ENCODE measurements at regions not wholly inside any gene's neighbourhood (a gene's known extent, or its start where the extent isn't known, plus 50 kb on each side); places are given as distances from the start of the nearest gene placed in this dataset.

DNA sequence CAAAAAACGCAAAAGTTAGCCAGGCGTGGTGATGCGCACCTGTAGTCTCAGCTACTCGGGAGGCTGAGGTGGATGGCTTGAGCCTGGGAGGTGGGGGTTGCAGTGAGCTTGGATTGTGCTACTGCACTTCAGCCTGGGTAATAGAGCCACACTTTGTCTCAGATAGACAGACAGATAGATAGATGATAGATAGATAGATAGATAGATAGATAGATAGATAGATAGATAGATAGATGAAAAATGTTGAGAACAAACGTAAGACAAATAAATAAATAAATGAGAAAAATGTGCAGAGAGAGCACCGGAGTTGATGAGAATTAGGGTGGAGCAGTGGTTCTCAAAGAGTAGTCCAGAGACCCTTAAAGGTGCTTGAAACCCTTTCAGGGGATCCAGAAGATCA lies 58.4 kb upstream of the ARL8B start:
- POLR2A ChIA-PET (ENCODE audit: unreplicated experiment) = no interaction called here
- dilution Hi-C loops (cut with HindIII; ENCODE audit: low sequenced_read_pairs, unreplicated experiment) = no loop called here
- Histone ChIP-seq H4K8ac (ENCODE audit: low read depth in 2 of 2, low read length in 2 of 2) (no peak overlapping the region), H2AK9ac (replicated peaks; ENCODE audit: low read depth, low read length, poor library complexity) (no peak overlapping the region), H4K20me1 (ENCODE audit: insufficient read depth, low read length) (no peaks in the 10 kb centered on the region), H2BK5ac (ENCODE audit: low read depth, low read length, poor library complexity, severe bottlenecking) (no peak overlapping the region), H3K9ac (ENCODE audit: low read depth, low read length) (no peak overlapping the region), H2BK20ac (ENCODE audit: low read depth, low read length) (no peak overlapping the region), H2BK120ac (ENCODE audit: low read depth, low read length) (no peak overlapping the region), H3K23ac (ENCODE audit: low read depth, low read length) (no peak overlapping the region), H3K9me3 (ENCODE audit: control insufficient read depth, insufficient read depth, low read length) (no peaks in the 10 kb centered on the region), H4K5ac (ENCODE audit: low read depth, low read length) (no peak overlapping the region), H3K4ac (ENCODE audit: low read depth, low read length) (no peak overlapping the region), H3K14ac (replicated peaks; ENCODE audit: low read depth, low read length) (no peak overlapping the region), H3K4me3 (ENCODE audit: insufficient read depth, low read depth, low read length) (no peak overlapping the region), H3K27me3 (ENCODE audit: control insufficient read depth, insufficient read depth, low read length) (peaks cover 11% of the 10 kb centered on the region), H2BK15ac (ENCODE audit: low read depth, low read length) (no peak overlapping the region), H3K27ac (ENCODE audit: insufficient read depth, low read length) (no peak overlapping the region), H3K79me1 (ENCODE audit: low read depth in 1 of 2, low read length in 2 of 2) (no peaks in the 10 kb centered on the region), H3K9me1 (ENCODE audit: insufficient read depth, low read length) (no peaks in the 10 kb centered on the region), H2AFZ (replicated peaks; ENCODE audit: low read length, poor library complexity) (no peak overlapping the region), H4K91ac (ENCODE audit: insufficient read depth, low read depth, low read length) (no peak overlapping the region), H3K18ac (ENCODE audit: low read depth, low read length) (no peak overlapping the region), H3K4me1 (ENCODE audit: control insufficient read depth, insufficient read depth, low read length) (no peaks in the 10 kb centered on the region), H2AK5ac (ENCODE audit: low read depth, low read length) (no peak overlapping the region), H3K36me3 (ENCODE audit: control insufficient read depth, insufficient read depth, low read length) (no peaks in the 10 kb centered on the region), H3K4me2 (ENCODE audit: low read depth, low read length) (no peak overlapping the region), H3K56ac (ENCODE audit: extremely low read depth, insufficient read depth, low read length) (no peak overlapping the region)
- no peak for ATAC-seq (ENCODE audit: low read depth)
- CTCF ChIA-PET = no interaction called here
- in situ Hi-C loops (cut with MboI; ENCODE audit: low sequenced_read_pairs) = loop anchor here (25.0 kb wide), 1 partner anchor 751 kb away; the partner anchor contains the start of gene SETMAR
- no peak for TF ChIP-seq NFE2L2 (IDR thresholded peaks at IDR 0.05; ENCODE audit: low read depth, low read length)
- no peak for TF ChIP-seq RCOR1 (IDR thresholded peaks at IDR 0.05; ENCODE audit: insufficient replicate concordance, low read length)
- no peak for TF ChIP-seq RAD21 (IDR thresholded peaks at IDR 0.05; ENCODE audit: low read length)
- TF ChIP-seq POLR2A (IDR thresholded peaks at IDR 0.05; ENCODE audit: low read depth, low read length) = no peak
- TF ChIP-seq CEBPB (IDR thresholded peaks at IDR 0.05; ENCODE audit: low read depth, low read length) = no peak
- TF ChIP-seq, protein P1, sequence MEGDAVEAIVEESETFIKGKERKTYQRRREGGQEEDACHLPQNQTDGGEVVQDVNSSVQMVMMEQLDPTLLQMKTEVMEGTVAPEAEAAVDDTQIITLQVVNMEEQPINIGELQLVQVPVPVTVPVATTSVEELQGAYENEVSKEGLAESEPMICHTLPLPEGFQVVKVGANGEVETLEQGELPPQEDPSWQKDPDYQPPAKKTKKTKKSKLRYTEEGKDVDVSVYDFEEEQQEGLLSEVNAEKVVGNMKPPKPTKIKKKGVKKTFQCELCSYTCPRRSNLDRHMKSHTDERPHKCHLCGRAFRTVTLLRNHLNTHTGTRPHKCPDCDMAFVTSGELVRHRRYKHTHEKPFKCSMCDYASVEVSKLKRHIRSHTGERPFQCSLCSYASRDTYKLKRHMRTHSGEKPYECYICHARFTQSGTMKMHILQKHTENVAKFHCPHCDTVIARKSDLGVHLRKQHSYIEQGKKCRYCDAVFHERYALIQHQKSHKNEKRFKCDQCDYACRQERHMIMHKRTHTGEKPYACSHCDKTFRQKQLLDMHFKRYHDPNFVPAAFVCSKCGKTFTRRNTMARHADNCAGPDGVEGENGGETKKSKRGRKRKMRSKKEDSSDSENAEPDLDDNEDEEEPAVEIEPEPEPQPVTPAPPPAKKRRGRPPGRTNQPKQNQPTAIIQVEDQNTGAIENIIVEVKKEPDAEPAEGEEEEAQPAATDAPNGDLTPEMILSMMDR (conservative IDR thresholded peaks at IDR 0.05; ENCODE audit: low read depth, low read length) = no peak
- TF ChIP-seq, protein P2, sequence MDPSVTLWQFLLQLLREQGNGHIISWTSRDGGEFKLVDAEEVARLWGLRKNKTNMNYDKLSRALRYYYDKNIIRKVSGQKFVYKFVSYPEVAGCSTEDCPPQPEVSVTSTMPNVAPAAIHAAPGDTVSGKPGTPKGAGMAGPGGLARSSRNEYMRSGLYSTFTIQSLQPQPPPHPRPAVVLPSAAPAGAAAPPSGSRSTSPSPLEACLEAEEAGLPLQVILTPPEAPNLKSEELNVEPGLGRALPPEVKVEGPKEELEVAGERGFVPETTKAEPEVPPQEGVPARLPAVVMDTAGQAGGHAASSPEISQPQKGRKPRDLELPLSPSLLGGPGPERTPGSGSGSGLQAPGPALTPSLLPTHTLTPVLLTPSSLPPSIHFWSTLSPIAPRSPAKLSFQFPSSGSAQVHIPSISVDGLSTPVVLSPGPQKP (IDR thresholded peaks at IDR 0.05; ENCODE audit: borderline replicate concordance, low read depth, low read length) = no peak
- no peak for TF ChIP-seq MXI1 (IDR thresholded peaks at IDR 0.05; ENCODE audit: borderline replicate concordance, low read depth, low read length)
- TF ChIP-seq MAFK (IDR thresholded peaks at IDR 0.05; ENCODE audit: low read depth, low read length) = no peak
- no peak for TF ChIP-seq RFX5 (IDR thresholded peaks at IDR 0.05; ENCODE audit: low read depth, low read length)
- TF ChIP-seq, protein P3, sequence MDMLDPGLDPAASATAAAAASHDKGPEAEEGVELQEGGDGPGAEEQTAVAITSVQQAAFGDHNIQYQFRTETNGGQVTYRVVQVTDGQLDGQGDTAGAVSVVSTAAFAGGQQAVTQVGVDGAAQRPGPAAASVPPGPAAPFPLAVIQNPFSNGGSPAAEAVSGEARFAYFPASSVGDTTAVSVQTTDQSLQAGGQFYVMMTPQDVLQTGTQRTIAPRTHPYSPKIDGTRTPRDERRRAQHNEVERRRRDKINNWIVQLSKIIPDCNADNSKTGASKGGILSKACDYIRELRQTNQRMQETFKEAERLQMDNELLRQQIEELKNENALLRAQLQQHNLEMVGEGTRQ (IDR thresholded peaks at IDR 0.05; ENCODE audit: low read depth, low read length) = no peak
- no peak for TF ChIP-seq BHLHE40 (IDR thresholded peaks at IDR 0.05; ENCODE audit: low read depth, low read length)
- no peak for TF ChIP-seq CHD1 (IDR thresholded peaks at IDR 0.05; ENCODE audit: low read depth, low read length)
- no peak for TF ChIP-seq SMC3 (IDR thresholded peaks at IDR 0.05; ENCODE audit: low read depth, low read length)
- no peak for TF ChIP-seq MAZ (IDR thresholded peaks at IDR 0.05; ENCODE audit: borderline replicate concordance, low read depth, low read length)
- TF ChIP-seq FOS (IDR thresholded peaks at IDR 0.05; ENCODE audit: low read depth, low read length) = no peak
- DNase-seq = no peak
- no TSS peak for BruUV-seq (replicated peaks)
- no CpG with 5 or more reads among the region's 6 CpGs for WGBS, 2 experiments (ENCODE audit: extremely low coverage in 2 of 2, insufficient read length in 1 of 2)
- intact Hi-C loops (cut with micrococcal nuclease) = no loop called here
